ENCODE measurements at regions not wholly inside any gene's neighbourhood (a gene's known extent, or its start where the extent isn't known, plus 50 kb on each side); places are given as distances from the start of the nearest gene placed in this dataset.
"Not testable (repeated sequence)": the region's sequence is repeated elsewhere in the genome, so short reads cannot be mapped to it uniquely, and the experiment has no call there.

DNA sequence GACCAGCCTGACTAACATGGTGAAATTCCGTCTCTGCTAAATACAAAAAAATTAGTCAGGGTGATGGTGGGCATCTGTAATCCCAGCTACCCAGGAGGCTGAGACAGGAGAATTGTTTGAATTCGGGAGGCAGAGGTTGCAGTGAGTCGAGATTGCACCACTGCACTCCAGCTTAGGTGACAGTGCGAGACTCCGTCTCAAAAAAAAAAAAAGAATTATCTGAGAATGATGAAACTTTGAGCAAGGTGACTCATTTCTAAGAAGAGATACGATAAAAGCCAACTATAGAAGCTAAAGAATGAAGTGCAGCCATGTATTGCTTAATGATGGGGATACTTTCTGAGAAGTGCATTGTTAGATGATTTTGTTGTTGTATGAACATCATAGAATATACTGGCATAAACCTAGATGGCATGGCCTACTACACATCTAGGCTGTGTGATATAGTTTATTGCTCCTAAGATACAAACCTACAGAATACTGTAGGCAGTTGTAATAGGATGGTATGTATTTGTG is 64.7 kb downstream of the SNRPE start:
- no peak for DNase-seq

DNA sequence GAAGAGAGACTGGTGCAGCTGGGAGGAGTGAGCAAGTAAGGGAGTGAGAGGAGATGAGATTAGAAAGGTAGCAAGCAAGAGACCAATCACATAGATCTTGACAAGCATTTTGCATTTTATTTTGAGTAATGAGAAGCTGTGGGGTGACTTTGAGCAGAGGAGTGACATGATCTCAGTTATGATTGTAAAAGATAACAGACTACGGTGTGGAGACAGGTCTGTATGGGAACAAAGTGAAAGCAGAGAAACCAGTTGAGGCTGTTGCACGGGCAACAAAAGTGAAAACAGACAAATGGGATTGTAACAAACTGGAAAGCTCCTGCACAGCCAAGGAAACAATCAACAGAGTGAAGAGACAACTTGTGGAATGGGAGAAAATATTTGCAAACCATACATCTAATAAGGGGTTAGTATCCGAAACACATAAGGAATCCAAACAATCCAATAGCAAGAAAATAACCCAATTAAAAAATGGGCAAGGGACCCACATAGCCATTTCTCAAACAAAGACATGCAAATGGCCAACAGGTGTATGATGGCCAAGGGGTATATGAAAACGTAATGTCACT is 68.4 kb downstream of the SNRPE start:
- no peak for DNase-seq

DNA sequence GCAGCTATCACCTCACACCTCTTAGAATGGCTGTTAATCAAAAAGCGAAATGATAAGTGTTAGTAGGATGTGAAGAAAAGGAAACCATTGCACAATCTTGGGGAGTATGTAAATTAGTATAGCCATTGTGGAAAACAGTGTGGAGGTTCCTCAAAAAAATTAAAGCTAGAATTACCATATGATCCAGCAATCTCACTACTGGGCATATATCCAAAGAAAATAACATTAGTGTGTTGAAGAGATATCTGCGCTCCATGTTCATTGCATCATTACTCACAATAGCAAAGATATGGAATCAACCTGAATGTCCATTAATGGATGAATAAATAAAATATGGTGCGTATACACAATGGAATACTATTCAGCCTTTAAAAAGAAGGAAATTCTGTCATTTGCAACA is 68.9 kb downstream of the SNRPE start:
- DNase-seq: peak; percentile 57

DNA sequence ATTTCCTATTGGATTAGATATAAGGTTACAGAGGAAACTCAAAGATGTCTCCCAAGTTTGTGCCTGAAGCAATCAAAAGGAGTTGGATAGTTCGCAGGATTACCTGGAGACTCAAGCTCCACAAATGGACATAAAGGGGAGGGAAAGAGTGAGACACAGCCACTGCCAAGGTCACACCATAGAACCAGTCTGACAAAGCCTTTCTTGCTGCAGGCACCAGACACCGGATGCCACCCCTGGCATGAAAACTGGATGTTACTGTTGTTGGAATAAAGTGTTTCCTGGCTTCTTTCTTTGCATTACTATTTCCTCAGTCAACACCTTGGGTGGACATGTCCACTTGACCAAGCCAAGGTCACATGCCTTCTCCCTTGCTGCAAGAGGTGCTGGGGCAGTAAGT is 70.6 kb downstream of the SNRPE start:
- DNase-seq: no peak

DNA sequence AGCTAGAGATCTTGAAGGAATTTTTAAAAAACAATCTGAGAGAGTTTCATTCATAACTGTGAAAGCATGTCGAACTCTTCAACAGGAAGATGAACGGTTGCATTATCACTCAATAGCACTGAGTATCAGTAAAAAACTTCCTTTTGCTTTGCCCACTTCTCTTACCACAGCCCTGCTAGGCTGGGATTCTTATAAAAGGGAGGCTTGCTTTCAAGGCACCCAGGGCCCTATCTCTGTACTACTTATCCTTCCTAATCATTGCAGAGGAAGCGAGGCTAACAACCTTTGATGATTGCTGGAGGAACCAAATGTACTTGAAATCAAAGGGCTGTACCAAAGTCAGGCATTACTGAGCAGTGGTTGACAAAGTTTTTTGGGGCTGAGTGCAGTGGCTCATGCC is 71.2 kb downstream of the SNRPE start:
- DNase-seq: peak; percentile 65

DNA sequence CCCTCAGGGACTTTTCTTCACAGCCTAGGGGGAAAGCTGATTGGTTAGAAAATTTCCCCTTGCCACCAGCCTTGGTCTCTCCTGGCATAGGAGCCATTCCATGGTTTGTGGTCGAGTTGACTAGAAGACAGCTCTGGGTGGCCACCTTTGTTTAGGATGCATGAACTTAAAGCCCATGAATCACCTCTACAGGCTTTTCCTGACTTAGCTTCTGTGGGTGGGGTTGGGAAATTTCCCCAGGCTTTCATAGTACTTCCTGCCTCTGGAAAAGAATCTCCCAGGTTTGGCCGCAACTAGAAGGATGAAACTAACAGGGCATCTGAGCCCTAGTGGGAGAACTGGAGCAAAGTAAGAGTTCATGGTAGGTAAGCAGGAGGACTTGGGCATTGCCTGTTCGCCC is 72.6 kb downstream of the SNRPE start:
- no peak for DNase-seq

DNA sequence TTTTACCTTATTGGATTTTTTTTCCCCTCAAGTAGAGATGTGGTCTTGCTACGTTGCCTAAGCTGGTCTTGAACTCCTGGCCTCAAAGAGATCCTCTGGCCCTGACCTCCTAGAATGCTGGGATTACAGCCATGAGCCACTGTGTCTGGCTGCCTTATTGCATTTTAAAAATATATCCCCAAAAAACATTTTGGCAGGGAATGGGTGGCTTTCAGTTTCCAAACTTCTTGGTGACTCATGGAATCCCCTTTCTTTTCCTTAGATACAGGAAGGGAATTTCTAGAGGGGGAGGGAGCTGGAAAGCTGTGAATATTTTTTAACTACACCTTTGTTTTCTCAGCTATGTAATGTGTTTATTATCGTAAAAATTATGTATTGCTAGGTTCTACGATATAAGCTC is 73.3 kb downstream of the SNRPE start:
- DNase-seq: no peak

DNA sequence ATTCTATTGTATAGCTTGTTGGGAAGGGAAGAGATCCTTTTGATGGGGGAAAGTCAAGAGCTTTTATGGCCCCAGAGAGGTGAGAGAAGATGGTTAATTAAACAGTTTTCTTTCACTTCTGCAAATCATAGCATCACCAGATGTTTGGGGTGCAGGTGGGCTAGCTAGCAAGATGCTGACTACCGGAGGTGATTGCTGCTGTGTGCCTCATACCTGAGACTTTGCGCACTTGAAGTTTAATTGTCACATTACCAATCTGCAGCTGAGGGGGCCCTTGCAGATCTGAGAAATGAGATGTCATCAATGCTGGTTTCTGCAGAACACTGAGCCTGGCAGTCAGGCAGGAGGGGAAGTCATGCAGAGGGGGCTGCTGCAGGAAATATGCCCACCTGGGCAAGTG is 73.9 kb downstream of the SNRPE start:
- no peak for DNase-seq

DNA sequence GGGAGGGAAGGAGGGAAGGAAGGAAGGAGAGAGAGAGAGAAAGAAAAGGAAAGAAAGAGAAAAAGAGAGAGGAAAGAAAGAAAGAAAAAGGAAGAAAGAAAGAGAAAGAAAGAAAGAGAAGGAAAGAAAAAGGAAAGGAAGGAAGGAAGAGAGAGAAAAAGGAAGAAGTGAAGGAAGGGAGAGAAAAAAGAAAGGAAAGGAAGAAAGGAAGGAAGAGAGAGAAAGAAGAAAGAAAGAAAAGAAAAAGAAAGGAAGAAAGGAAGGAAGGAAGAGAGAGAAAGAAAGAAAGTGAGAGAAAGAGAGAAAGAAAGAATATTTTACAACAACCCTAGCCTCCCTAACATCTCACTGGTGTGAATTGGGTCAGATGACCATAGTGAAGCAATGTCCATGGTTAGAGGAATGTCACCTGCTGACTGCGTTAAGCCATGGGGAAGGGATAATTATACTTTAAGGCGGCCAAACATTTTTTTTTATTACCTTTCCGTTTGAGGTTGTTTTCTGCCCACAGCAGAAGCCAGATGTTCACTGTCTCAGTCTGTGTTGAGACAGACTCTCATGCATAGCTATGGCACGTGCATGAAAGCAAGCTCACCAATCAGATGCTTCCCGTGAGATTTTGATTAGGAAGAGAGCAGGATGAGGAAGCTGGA is 76.4 kb downstream of the SNRPE start:
- DNase-seq: peak; percentile 44

DNA sequence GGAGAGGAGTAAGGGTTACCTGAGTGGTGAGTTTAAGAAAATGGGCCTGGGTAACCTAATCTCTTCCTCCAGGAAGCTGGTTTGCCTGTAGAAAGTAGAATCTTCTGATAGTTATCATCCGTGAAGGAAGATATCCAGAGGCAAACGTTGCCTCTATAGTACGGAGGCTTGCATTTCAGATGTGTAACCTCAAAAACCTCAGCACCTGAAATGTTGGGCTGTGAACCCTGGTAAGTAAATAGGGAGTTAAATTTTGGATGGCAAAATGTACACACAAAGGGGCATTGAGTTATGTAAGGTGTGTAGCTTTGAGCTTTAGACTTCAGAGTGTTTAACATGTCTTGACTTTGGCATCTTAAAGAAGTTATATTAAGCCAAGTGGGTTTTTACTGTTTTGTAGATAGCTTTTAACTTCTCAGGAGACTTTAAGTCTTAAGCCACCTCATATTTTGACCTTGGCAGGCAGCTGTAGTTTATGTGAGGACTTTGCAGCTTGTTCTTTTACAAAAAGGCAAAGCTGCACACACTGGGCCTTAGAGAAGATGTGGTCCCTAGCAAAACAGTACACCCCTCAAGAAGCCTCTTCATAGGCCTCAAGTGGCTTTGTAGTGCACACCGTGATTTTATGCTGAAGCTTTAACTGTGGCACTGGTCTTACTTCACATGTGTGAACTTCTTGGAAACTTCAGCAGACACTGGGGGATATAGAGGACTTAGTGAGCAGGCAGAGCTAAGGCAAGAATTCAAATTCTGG is 83.4 kb downstream of the SNRPE start:
- no peak for DNase-seq

DNA sequence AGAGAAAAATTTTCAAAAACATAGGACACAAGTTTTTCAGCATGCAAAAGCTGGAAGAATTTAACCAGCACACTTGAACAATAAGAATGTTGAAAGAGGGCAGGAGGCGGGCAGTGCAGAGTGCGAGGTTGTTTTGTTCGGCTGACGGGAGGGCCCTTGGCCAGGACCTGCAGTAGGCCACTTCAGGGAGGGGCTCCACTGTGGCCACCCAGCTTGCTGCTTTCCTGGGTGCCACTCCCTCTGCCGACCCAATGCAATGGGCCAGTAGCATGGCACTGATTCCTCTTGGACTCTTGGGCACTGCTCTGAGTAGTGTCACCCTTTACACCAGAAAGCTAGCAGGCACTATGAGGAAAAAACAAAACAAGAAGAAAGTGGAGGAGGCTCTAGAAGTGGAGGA is 92.9 kb downstream of the SNRPE start:
- DNase-seq: no peak

DNA sequence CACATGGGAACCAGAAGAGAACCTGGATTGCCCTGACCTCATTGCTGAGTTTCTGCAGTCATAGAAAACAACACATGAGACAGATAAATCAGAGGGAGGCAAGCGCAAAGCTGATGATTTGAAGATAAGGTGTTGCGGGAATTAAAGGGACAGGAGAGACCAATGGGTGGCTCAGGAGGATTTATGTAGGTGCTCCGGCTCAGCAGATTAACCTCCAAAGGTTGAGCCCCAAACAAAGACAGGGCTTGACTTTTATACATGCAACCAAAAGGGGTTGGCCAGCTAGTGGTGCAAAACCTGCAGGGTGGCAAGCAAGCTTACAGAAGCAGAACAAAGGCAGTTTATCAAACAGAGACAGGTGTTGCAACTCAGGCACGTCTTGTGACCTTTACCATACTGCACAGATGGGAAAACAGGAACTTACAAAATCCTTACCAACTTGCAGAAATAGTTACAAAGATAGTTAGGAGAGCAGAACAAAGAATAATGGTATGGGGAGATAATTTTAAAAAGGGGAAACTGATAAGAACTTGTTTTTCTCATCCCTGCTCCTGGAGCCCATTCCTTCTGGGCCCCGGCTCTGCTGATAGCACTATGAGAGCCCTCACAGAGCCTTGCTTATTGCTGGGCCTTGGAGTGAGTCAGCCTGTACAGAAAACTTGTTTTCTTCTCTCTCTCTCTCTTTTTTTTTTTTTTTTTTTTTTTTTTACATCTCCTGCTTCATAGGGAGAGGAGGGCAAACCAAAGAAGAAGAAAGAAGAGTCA is 93.6 kb downstream of the SNRPE start:
- DNase-seq: peak; percentile 89

DNA sequence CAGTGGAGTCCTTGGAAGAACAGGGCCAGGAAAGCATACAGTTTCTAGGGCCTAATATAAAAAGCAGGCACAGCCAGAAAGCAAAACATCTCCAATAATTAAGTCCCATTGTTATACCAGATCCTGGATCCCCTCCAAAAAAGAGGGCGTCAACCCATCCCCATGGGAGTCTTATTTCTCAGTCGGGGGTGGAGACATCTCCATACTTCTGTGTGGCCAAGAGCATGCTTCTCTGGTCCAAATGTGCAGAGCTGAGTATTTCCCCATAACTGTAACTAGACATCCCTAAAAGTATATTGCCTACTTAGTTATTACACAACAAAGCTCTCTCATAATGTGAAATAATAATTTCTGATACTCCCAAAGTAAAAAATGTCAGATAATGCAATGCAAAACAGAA is 104.2 kb upstream of the SOX13 start:
- no peak for DNase-seq

DNA sequence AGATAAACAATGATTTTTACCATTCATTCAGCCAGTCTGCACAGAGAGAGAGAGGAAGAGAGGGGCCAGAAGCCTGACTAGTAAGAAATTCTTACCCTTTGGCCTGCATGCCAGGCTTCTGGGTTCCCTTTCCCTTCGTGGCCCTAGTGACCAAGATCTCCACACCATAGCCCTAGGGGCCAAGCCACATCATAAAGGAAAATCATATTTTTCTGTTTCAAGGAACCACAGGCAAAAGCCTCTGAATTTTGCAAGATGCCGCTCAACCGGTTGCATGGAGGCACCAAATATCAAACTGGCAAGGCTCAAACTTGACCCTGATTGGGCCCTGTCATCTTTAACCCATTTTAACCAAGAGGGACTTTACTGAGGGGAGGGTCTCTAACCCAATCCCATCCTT is 103.1 kb upstream of the SOX13 start:
- DNase-seq: no peak

DNA sequence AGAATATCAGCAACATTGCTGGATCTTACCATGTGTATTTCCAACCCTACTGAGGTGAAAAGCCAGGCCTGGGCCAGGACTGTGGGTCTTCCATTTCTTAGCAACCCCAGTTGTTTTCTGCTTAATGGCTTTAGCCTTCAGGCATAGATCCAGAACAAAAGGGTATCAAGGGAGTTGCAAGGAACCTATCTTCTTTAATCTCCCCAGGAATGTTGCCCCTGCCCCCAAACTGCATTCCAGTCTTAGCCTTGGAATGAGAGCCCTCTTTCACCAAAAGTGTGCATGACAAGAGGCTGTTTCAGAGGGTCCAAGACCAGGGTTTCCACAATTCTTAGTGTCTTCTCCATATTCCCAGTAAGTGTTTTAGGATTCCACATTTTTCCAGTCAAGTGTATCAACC is 87.9 kb upstream of the SOX13 start:
- DNase-seq: no peak

DNA sequence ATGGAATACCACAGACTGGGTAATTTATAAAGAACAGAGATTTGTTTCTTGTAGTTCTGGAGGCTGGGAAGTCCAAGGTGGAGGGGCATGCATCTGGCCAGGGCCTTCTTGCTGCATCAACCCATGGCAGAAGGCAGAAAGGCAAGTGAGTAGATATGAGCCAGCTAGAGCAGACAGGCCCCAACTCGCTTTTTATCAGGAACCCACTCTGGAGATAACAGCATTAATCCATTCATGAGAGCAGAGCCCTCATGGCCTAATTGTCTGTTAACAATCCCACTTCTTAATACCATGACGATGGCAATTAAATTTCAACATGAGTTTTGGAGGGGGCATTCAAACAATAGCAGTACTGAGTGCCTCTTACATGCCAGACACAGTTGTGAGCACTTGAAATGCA is 87.2 kb upstream of the SOX13 start:
- no peak for DNase-seq

DNA sequence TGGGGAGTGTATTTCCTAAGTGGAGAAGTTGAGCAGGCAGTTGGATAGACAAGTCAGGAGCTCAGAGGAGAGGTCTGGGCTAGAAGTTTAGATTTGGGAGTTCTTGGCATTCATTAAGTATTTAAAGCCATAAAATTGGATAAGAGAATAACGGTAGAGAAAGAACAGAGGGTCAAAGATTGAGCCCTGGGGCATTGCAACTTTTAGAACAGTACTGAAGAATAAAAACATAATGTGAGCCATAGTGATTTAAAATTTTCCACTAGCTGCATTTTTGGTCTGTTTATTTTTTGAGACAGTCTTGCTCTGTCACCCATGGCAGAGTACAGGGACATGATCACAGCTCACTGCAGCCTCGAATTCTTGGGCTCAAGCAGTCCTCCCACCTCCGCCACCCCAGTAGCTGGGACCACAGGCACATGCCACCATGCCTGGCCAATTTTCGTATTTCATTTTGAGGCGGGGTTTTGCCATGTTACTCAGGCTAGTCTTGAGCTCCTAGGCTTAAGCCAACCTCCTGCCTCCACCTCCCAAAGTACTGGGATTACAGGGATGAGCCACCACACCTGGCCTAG is 85.9 kb upstream of the SOX13 start:
- DNase-seq: no peak

DNA sequence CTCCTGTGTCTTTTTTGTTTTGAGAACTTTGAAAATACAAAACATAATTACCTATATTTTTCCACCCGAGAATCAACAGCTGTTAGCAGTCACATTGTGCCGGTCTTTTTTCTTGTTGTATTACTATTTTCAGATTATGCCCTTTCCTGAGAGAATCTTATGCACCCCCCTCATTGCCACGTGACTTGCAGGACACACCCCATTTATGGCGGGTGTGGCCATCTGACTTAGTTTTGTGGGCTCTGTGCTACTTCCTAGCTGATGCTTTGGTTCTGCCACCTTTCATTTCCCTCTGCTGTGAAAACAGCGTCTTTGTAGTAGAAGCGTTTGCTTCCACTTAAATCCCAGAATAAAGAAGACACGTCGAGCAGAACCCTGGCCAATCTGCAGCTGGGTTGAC is 82.8 kb upstream of the SOX13 start:
- peak; percentile 37 for DNase-seq

DNA sequence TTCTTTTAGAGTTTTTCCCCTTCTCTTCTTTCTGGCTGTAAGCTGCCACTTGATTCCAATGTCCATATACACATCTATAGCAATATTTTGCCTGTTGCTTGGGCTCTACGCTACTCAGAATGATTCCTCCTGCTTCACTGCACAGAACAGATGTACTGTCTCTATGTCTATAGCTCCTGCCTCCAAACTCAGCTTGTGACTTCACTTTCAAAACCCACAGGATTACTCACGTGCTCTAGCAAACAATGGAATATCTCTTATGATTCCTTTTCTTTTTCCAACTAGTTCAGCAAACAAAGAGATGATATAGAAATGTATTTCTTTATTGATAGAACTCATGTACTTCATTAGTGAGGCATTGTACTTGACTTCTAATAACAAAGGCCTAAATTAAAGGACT is 80.5 kb upstream of the SOX13 start:
- DNase-seq: no peak

DNA sequence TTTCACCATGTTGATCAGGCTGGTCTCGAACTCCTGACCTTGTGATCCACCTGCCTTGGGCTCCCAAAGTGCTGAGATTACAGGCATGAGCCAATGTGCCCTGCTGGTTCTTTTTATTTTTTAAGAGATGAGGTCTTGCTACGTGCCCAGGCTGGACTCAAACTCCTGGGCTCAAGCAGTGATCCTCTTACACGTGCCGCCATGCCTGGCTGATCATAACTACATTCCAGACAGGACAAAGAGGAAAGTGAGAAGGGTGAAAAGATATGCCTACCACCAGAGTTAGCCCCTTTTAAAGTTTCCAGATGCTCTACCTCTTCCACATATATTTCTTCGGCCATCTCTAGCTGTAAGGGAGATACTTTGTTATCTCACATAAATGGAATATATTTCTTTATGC is 79.7 kb upstream of the SOX13 start:
- no peak for DNase-seq

DNA sequence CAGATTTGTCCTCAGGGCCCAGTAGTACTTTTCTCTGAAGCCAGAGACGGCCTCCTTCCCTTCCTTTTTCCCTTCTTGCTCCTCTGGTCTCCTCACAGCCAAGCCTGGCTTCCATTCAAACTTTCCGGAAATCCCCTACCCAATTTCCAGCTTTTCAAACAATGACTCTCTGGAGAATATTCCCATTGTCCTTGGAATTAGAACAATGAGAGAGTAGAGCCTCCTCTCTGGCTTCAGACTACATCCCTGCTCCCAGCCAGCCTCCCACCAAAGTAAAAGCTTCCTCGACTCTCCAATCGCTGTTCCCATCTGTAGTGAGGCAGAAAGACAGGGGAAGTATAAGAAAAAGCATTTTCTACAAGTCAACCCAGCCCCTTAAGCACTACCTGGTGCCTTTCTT is 77.7 kb upstream of the SOX13 start:
- no peak for DNase-seq

DNA sequence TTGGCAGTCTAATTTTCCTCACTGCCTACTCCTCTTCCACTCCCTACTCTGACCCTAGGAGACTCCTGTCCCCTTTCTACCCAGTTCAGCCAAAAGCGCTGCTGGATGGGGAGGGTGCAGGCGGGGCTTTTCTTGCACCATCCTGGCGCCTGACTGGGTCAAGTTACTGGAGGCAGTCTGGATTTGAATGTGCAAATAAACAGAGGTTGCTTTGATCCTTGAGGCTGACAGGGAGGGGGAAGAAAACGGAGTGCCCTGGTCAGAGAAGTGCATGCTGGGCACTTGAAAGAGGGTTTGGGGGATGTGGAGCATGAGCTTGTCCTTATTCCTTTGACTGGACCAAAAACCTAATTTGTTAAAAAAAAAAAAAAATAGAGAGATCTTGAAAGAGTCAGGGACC is 76.8 kb upstream of the SOX13 start:
- DNase-seq: no peak

DNA sequence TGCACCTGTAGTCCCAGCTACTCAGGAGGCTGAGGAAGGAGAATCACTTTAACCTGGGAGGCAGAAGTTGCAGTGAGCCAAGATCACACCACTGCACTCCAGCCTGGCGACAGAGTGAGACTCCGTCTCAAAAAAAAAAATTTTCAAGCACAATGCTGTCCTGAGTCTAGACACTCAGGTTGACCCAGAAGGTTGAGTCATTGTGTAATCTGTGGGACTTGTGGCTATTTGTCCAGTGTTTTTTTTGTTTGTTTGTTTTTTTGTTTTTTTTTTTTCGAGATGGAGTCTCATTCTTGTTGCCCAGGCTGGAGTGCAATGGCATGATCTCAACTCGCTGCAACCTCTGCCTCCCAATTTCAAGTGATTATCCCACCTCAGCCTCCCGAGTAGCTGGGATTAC is 74.3 kb upstream of the SOX13 start:
- not testable (repeated sequence) for DNase-seq
